CD4-positive, alpha-beta T cell treated with Interleukin-21 for 1 hour (primary cell): ENCODE measurements at regions not wholly inside any gene's neighbourhood (a gene's known extent, or its start where the extent isn't known, plus 50 kb on each side); places are given as distances from the start of the nearest gene placed in this dataset.
A peak's percentile ranks its signal among the peaks of the same experiment; 100 is the strongest.
"Not testable (repeated sequence)": the region's sequence is repeated elsewhere in the genome, so short reads cannot be mapped to it uniquely, and the experiment has no call there.

ENCODE experiments used
- DNase-seq: peaks from one replicate; pipeline ENCODE4 v3.0.0-alpha.2; 2020

DNA sequence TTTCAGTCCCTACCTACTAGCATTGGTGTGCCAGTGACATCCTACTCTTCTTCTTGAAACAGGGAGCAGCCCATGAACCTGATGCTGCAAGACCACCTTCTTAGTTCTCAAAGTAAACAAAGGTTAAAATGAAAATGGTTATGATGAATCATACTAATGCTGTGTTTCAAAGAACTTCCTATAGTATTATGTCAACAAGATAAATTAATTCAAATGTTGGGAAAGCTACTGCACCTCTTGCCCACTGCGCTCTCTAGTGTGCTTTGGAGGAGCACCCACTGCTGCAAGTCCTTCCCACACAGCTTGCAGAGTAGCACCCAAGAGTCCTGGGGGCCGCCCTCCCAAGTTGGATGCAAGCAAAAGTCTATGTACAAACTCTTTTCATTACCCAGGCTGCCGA is 81.1 kb downstream of the CD200R1L start:
- DNase-seq: no peak

DNA sequence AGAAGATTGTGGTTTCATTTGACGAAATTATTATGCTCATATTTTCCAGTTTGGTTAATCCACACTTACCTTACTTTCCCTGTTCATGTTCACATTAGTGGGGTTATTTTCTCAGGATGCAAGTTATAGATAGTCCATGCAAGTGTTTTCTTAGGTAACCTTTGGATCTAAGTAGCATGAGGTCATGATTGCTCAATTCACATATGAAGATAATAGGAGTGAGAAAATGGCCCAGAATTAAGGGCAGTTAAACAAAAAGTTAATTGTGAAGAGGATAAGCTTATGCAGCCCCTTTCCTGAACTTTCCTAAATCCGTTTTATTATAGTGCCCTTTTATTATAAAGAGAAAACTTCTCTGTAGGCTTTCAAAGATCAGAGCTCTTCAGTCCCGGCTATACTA is 83.4 kb downstream of the CD200R1L start:
- no peak for DNase-seq

DNA sequence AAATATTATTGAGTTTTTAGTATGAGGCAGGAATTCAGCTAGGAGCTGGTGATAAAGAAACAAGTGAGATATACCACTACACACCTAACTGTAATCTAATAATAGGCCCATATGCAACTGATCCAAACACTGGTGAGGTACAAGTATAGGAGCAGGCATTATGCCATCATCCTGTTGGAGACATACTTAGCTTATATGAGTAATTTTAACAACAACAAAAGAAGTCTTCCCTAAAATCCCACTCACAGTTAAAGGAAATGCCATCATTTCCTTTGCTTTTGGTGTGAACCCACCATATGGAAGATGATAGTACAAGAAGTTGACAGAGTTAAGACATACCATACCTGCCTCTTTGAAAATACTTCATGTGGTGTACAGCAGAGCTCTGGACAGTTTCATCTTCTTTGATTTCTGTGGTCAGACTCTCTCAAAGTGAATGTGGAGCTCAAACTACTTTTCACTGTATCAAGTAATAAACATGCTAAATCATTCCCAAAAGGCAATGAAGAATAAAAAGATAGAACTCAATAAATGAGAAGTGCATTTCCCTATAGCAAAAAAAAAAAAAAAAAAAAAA is 85.5 kb downstream of the CD200R1L start:
- no peak for DNase-seq

DNA sequence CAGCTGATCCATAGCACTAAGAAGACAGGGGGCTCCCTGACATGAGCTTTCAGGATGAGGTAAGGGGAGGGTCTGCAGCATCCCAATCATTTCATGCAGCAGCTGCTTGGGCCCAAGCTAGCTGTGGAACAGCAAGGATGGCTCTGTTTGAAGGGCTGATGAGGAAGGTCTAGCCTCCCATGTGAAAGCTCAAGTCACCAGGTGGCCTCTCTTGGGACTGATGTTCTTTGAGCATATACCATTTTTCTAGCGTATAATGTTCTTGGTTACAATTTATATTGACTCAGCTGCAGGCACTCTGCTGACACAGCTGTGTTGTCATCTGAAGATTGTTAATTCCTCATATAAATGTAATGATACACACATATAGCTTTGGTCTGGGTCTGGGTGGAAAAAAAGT is 87.0 kb downstream of the CD200R1L start:
- no peak for DNase-seq

DNA sequence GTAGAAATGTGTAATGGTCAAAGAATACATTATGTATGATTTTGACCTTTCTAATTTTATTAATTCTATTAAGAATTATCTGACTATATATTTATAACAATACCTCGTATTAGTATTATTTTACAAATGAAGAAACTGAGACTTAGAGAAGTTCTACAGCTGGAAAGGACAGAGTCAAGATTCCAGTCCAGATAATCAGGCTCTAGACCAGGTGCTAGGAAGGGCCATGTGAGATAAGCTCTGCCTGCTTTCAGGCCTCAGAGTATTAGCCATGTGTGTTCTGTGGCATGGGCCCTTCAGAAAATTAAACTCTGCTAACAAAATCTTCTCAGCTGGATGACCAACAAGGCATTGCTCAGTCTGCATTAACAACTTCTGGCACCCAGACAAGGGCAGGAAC is 87.5 kb downstream of the CD200R1L start:
- no peak for DNase-seq

DNA sequence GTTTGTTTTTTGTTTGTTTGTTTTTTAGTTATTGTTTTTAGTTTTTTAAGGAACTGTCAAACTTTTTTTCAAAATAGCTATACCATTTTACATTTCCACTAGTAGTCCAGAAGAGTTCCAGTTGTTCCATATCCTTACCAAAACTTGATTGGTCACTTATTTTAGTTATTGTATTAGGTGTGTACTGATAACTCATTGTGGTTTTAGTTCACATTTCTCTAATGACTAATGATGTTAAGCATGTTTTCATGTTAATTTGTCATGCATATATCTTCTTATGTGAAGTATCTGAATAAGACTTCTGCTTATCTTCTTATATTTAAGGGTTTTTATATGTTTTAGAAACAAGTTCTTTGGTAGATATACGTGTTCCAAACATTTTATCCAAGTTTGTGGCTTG is 89.5 kb downstream of the CD200R1L start:
- DNase-seq: no peak

DNA sequence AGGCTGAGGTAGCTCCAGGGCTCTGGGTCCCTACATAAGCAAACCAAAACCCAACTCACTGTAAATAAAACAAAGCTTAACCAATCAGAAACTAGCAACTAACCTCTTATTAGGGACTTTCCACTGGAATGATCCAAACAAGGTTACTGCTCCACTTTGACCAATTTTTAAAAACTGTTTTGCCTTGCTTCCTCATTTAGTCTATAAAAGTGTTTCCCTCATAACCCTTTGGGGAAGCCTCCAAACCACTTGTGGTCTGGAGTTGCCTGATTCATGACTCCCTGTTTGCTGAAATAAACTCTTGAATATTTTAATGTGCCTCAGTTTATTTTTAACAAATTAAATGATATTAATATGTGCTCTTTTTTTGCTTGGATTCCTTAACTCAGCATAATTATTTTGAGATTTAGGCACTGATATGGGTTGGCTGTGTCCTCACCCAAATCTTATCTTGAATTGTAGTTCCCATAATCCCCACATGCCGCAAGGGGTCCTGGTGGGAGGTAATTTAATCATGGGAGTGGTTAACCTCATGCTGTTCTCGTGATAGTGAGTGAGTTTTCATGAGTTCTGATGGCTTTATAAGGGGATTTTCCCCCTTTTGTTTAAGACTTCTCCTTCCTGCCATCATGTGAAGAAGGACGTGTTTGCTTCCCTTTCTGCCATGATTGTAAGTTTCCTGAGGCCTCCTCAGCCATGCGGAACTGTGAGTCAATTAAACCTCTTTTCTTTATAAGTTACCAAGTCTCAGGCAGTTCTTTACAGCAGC is 90.6 kb downstream of the CD200R1L start:
- DNase-seq: no peak

DNA sequence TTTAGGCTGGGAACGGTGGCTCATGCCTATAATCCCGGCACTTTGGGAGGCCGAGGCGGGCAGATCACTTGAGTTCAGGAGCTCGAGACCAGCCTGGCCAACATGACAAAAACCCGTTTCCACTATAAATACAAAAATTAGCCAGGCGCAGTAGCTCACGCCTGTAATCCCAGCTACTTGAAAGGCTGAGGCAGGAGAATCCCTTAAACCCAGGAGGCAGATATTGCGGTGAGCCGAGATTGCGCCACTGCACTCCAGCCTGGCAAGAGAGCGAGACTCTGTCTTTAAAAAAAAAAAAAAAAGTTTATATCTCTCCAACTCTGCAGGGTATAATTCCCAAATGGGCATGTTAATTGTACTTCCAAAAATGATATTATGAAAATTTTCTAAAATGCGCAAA is 91.6 kb downstream of the CD200R1L start:
- not testable (repeated sequence) for DNase-seq

DNA sequence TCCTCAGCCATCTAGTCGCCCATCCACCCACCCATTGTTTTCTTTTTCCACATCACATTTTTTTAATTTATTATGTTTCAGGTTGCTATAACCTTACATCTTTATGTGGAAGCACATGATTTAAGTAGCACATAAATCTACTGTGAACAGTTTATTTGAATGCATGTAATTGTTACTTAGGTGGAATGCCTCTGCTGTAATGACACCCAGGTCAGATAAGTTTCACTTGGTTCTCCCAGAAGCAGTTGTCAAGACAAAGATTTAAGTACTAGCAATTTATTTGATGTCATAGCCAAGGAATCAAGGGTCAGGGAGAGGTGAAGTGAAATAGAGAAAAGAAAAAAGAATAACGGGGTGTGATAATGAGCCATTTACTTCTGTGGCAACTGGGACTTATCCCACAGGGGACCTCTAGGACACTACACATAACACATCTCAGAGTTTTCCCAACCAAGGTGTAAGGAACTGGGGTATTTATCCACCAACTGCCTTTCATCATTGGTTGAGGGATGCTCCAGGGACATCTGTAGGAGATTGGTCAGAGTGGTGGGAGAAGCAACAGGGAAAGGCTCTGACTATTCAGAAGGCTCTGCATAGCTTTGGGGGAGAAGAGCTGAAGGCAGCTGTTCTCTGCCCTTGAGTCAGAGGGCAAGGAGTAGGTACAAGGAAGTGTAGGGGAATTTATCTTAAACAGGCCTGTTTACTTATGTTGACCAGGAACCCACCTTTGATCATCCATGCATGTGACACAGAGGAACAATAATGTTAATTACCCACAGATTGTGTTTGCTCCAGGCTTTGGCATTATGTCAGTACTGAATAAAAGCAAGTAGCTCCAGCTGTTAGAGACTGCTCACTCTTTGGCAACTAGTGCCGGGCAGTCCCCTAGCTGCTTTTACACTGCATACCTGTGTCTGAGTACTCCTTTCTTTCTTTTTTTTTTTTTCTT is 94.8 kb downstream of the CD200R1L start:
- no peak for DNase-seq

DNA sequence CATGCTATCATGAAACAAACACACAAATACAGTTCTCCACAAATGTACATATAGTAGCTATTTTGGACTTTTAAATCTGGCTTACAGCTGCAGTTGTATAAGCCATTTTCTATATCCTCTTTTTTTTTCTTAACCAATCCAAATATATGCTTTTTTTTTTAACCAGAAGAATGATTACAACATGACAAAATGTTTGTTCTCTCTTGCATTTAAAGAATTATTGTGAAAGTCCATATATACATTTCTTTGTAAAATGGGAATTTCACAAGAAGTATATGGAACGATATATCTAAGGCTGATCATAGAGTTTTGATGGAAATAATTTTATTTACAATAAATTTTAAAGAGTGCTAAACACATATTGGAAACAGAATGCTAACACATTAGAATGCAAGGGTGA is 95.6 kb downstream of the CD200R1L start:
- no peak for DNase-seq

DNA sequence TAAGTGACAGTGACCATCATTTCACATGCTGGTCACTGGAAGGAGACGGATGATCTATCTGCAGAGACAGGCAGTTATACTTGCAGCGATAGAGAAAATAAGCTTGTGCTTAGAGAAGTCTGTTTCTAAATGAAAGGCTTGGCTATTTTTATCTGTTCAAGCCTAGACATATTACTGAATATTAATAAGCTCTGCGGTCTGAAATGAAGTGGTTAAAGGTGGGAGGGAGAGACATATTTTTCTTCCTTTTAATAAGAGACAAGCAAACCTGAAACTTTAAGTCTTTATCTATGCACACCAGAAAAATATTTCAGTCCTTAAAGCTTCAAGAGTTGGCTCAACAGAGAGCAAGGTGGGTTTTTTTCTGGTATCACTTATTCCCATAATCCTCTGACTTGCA is 99.0 kb downstream of the CD200R1L start:
- no peak for DNase-seq

DNA sequence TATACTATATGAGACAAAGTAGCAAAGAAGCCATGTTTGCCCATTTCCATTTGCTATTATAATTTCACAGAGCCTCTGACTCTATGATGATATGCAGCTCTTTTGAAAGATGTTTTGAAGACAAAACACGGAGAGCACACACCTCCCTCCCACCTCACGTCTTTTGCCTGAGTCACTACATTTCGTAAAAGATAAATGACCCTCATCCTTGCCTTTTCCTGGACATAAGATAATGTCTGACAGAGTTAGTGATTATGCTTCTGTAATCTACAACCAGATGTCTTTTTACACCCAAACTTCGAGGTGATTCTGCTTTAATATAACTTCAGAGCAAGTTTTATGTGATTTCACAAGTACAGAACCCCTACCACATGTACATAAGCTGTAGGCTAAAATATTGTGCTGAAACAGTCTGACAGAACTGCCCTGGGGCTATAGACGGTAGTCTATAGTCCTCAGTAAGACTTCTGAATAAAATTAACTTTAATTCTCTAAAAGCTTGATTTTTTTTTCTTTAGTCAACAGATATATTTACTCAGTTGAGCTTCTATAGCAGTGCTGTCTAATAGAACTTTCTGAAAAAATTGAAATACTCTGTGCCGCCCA is 99.9 kb downstream of the CD200R1L start:
- no peak for DNase-seq

DNA sequence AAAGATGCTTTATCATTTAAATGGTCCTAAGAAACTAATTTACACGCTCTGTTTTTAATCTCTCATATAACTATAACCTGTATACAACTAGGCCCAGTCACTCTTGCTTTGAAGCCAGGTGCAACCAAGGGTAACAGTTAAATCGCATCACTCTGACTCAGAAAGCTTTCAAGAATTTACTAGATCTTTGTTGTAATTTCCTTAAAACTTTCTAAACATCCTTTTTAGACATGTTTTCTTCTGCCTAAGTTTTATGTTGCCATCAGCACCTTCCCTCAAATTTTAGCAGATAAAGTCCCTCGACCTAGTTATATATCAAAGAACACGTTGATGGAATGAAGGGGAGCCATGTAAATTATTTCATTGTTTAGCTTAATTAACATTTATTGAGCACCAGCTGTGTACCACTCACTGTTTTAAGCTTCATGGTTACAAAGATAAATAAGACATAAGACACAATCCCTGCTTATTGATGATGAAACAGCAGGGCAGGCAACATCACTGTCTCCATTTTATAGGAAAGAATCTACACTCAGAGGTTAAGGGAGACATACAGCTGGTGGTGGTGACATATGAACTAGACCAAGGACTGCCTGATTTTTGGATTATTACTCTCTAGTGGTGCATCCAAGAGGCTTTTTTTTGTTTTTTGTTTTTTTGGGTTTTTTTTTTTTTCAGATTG is 101.0 kb downstream of the CD200R1L start:
- DNase-seq: no peak

DNA sequence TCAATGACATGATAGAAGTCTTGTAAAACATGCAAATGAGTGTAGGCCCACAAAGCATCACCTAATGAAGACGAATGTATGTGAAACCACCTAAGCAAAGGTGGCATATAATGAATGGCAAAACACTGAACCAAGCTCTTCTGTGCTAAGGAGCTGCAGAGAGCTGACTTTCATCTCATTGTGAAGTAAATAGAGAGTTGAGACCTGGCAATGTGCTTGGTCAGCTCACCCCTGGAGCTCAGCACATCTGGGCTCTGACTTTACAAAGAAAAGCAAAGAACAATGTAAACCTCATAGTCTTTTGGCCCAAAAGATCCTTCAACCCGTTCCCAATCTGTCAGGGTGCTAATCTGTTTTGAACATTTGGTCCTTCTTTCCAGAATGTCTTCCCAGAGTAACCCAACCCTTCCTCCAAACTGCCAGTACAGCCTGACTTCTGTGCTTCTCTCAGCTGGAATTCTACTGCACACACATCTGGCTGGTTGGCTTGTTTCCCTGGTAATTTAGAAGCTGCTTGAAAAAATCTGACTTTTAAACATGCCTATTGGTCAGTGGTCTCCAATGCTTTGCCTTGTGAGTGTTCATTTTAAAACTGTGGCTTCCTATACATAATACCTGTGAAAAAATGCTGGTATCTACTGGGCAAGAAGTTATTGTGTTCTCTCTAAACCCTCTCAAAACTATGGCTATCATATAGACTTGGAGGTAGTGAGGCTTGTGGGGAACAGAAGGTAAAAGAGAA is 101.7 kb downstream of the CD200R1L start:
- DNase-seq: no peak

DNA sequence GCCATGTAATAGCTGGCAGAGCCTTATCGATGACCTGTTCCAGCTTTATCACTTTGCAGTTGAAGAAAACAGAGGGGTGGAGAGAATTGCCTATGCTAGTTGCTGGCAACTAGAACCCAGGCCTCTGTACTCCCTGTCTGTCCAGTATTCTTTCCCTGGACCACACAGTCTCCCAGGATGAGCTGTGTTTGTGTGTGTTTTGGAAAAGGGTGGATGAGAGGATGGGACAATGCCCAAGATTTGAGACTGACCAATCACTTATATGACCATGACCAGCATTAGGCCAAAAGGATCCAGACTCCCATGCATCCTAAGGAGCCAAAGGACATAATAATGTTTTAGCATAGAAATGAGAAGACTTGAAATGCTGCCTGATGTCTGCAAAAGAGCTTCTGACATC is 102.6 kb downstream of the CD200R1L start:
- no peak for DNase-seq

DNA sequence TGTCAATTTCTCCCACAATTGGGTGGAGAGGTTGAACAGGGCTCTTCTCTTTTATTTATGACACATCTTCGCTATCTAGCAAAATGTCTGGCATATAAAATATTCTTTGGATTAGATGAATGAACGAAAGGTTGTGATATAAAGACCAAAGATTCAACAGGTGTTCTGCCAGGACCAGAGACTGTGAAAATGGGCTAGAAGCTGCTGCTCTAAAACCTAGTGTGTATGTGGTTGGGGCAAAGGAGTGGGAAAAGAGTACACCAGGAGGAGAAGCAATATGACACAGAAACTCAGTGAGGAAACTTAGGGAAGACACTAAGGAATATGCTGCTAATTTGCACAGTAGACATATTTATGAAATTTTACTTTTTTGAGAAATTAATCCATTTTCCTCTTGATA is 102.0 kb upstream of the CCDC80 start:
- DNase-seq: no peak

DNA sequence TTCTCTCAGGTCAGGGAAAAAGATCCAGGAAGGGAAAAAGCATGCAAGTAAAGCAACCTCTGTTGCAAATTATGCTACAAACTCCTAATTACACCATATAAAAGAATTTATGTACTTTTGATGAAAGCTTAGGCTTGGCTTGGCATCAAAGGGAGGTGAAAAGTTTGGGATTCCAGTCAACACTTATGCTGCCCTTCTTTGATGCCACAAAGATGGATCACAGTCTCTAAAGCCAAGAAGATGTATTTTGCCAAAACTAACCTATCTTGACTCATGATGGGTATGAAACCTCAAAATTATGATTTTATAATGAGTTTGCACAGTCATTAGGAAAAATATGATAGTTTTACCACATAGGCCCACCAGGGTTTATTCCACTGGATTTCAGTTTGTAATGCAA is 101.0 kb upstream of the CCDC80 start:
- no peak for DNase-seq

DNA sequence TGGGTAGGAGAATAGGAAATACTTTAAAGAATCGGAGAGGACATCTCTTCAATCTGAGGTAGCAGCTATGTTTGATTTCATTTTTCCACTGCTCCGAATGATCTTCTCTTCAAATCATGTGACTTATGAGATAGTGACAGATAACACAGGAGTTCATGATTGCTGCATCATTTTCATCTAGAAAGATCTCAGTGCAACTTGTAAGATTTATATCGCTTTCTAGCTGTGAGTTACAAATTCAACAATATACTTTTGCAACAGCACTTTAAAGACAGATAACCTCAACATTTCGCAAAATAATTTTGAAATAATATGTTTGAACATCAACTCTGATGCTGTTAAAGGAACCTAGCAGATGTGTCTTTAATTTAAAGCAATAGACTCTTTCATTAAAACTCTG is 99.9 kb upstream of the CCDC80 start:
- DNase-seq: peak; percentile 26

DNA sequence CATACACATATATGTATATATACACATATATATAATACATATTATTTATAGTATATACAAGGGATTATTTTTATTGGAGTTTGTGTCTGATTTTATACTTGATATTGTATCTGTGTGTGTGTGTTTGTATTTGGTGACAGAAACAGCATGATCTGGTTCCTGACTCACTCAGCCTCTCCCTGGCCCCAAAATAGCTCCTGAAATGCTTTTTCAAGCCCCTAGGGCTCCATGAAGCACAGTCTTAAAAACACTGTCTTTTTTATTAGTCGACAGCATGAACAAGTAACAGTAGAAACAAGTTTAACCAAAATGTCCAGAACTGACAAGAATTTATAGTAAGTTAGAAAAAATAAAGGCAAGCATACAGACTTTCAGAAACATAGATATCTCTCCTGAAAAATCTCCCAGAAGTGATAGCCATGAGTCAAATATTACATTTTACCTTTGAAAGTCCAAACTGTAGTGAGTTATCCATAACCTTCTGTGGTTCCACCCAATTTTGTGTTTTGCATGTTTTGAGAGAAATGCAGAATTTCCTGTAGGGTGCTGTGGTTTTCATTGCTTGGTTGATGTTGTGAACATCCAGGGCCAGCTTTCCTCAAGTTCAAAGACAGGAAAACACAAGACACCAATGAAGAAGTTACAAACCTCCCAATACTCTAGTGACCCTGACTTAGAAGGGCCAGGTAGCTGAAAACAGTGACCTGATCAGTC is 98.5 kb upstream of the CCDC80 start:
- DNase-seq: peak; percentile 9

DNA sequence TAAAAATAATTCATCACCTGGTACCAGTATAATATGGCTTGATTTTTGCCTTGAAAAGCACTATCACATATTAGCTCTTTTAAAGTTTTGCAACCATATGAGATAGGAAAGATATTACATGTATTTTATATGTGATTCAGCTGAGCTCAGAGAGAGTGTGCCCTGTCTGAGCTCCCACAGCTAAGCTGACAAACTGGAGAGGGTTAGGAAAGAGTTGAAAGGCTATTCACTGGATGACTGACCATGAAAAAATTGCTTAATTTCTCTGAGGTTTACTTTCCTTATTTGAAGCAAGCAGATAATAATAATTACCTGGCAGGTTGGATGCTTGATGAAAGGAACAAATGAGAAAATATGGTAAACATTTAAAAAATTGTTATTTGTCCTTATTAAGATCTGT is 97.4 kb upstream of the CCDC80 start:
- DNase-seq: no peak

DNA sequence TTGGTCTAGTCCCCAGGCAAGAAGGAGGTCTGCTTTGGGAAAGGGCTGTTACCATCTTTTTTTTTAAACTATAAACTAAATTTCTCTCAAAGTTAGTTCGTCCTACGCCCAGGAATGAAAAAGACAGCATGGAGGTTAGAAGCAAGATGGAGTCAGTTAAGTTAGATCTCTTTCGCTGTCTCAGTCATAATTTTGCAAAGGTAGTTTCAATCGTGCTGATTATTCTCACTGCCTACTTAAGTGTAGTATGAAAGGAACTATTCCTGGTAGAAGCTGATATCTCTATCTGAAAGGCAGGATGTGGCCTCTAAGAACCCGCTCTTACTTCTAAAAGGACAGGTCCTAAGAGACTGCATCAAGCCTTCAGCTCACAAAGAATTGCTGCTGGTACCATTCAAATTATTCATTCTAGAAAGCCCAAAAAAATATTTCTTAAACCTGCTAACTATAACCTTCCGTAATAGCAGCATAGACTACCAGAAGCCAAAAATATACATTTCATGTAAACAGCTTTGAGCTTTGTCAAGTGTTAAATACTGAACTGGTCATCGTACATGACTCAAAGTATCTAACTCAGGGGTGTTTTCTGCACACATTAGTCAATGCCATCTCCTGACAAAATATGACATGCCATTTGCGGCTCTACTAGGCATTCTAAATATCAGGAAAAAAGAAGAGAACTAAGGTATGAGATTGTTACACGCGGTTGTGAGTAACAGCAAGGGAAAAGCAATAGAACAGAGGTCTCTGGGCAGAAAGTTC is 96.0 kb upstream of the CCDC80 start:
- peak; percentile 30 for DNase-seq
